Neural progenitor cell (in vitro differentiated cells): ENCODE measurements at regions not wholly inside any gene's neighbourhood (a gene's known extent, or its start where the extent isn't known, plus 50 kb on each side); places are given as distances from the start of the nearest gene placed in this dataset.

Source experiments
- EZH2 ChIP-seq: fragments of 200-600 bp; sonication (generic); IDR thresholded peaks from 2 replicates; pipeline ENCODE4 v1.6.1; 2017; ENCODE audit warnings: antibody characterized with exemption, mild to moderate bottlenecking, moderate library complexity
- EZH2phosphoT487 ChIP-seq: fragments of 200-600 bp; sonication (generic); IDR thresholded peaks from 2 replicates; pipeline ENCODE4 v1.6.1; 2017; ENCODE audit warnings: antibody characterized with exemption
- TF ChIP-seq, protein P1 (sequence below): fragments of 200-600 bp; sonication (generic); IDR thresholded peaks from 2 replicates; pipeline ENCODE4 v1.5.1; 2017; ENCODE audit warnings: antibody characterized with exemption, mild to moderate bottlenecking

- TF ChIP-seq, protein P1, sequence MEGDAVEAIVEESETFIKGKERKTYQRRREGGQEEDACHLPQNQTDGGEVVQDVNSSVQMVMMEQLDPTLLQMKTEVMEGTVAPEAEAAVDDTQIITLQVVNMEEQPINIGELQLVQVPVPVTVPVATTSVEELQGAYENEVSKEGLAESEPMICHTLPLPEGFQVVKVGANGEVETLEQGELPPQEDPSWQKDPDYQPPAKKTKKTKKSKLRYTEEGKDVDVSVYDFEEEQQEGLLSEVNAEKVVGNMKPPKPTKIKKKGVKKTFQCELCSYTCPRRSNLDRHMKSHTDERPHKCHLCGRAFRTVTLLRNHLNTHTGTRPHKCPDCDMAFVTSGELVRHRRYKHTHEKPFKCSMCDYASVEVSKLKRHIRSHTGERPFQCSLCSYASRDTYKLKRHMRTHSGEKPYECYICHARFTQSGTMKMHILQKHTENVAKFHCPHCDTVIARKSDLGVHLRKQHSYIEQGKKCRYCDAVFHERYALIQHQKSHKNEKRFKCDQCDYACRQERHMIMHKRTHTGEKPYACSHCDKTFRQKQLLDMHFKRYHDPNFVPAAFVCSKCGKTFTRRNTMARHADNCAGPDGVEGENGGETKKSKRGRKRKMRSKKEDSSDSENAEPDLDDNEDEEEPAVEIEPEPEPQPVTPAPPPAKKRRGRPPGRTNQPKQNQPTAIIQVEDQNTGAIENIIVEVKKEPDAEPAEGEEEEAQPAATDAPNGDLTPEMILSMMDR = no peak
- TF ChIP-seq EZH2 (no peak), EZH2phosphoT487 (no peak)
Measured at GRCh38 chr16:66049865-66050264, 316.6 kb upstream of the CDH5 start.
